Panc1 (cell line): ENCODE measurements at regions not wholly inside any gene's neighbourhood (a gene's known extent, or its start where the extent isn't known, plus 50 kb on each side); places are given as distances from the start of the nearest gene placed in this dataset.

Experiments used
- ATAC-seq: fragments of 200-7000 bp; cut with Tn5 transposase; 2 replicates; pipeline ENCODE4 v1.9.1; 2020; ENCODE audit warnings: mild to moderate bottlenecking, moderate library complexity
- BruUV-seq: library from RNA; stranded (reverse); fragments of 400-500 nt; replicated peaks from 2 replicates; lab custom pipeline; 2021; lab: Mats Ljungman, UMichigan
- CTCF ChIA-PET: fragments of 300-600 bp; sonication (Branson Sonifier 250); formaldehyde crosslinking; loops from one replicate; lab custom pipeline; 2022; ENCODE audit warnings: antibody characterized with exemption; lab: Charles Lee
- POLR2A ChIA-PET: fragments of 300-600 bp; sonication (Branson Sonifier 250); formaldehyde crosslinking; loops from one replicate; lab custom pipeline; 2022; ENCODE audit warnings: antibody characterized with exemption; lab: Charles Lee
- DNase-seq: peaks from one replicate; pipeline ENCODE4 v3.0.0-alpha.2; 2010; ENCODE audit warnings: low read depth, low spot score
- H3K27ac ChIP-seq: 2 replicates; pipeline ENCODE4 v1.5.1; 2011; ENCODE audit warnings: mild to moderate bottlenecking, low read length, inconsistent platforms
- H3K27me3 ChIP-seq: fragments of 200-500 bp; sonication (Bioruptor generic); 2 replicates; pipeline ENCODE4 v1.6.0; 2014; ENCODE audit warnings: low read length, inconsistent platforms; ENCODE audit not compliant: control insufficient read depth, insufficient read depth
- H3K36me3 ChIP-seq: fragments of 200-500 bp; sonication (Bioruptor generic); 2 replicates; pipeline ENCODE4 v1.5.1; 2014; ENCODE audit warnings: inconsistent platforms, mild to moderate bottlenecking, low read length, moderate library complexity; ENCODE audit not compliant: control insufficient read depth, insufficient read depth
- H3K4me1 ChIP-seq: 2 replicates; pipeline ENCODE4 v1.5.1; 2011; ENCODE audit warnings: inconsistent platforms, mild to moderate bottlenecking, low read length, moderate library complexity; ENCODE audit not compliant: control insufficient read depth, insufficient read depth
- H3K4me3 ChIP-seq, 2 experiments: 2 replicates each; pipeline ENCODE4 v1.5.1; 2011 to 2012; ENCODE audit warnings: low read depth in 2 of 2, low read length in 2 of 2, mild to moderate bottlenecking in 2 of 2, inconsistent platforms in 1 of 2, moderate library complexity in 1 of 2
- H3K9me3 ChIP-seq: fragments of 200-500 bp; sonication (Bioruptor generic); 2 replicates; pipeline ENCODE4 v1.5.1; 2014; ENCODE audit warnings: low read depth, mild to moderate bottlenecking, inconsistent platforms, low read length, moderate library complexity; ENCODE audit not compliant: control insufficient read depth, insufficient read depth
- POLR2AphosphoS5 ChIP-seq: IDR thresholded peaks from 2 replicates; pipeline ENCODE4 v1.6.1; 2012; ENCODE audit warnings: mild to moderate bottlenecking, low read depth, low read length, moderate library complexity
- TCF7L2 ChIP-seq: IDR thresholded peaks from 2 replicates; pipeline ENCODE4 v1.6.1; 2011; ENCODE audit warnings: mild to moderate bottlenecking, low read depth, low read length, inconsistent platforms
- in situ Hi-C: cut with HindIII; loops from 2 replicates; pipeline ENCODE4 v1.10.0; 2016; ENCODE audit warnings: low sequenced_read_pairs, low pct_unique_long_range_greater_than_20kb
- intact Hi-C: fragments of 100-400 bp; cut with micrococcal nuclease; formaldehyde crosslinking; loops from one replicate; pipeline ENCODE4 v1.10.0; 2022; ENCODE audit not compliant: unreplicated experiment
- TF ChIP-seq, protein P1 (sequence below), 2 experiments: IDR thresholded peaks; 2 replicates each; pipeline ENCODE4 v1.6.1; 2011 to 2012; ENCODE audit warnings: low read depth in 2 of 2, control low read depth in 1 of 2, low read length in 1 of 2, mild to moderate bottlenecking in 1 of 2, moderate library complexity in 1 of 2; ENCODE audit not compliant: insufficient read depth in 1 of 2
- TF ChIP-seq, protein P2 (sequence below): fragments of 450-650 bp; IDR thresholded peaks from 2 replicates; pipeline ENCODE4 v1.5.1; 2017; ENCODE audit warnings: mild to moderate bottlenecking

DNA sequence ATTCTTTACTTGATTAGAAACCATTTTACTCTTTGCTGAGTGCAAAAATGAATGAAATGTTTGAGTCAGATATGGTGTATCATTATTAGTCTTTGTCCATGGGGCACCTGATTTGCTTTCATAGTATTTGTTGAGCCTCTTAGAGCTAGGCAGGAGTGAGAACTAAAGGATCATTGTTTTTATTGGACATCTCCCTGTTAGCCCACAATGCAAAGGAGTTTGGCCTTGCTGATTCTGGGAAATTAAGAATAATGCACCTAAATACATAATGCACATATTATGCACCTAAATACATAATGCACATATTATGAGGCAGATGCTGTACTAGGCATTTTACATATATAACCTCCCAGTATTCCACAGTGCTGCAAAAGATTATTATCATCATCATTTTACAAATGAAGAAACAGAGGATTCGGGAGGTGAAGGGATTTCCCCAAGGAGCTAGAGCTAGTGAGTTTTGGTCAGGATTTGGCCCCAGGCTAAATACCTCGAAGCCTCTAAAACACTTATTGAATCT, 113.0 kb upstream of the LIFR start:
- TF ChIP-seq, protein P1, sequence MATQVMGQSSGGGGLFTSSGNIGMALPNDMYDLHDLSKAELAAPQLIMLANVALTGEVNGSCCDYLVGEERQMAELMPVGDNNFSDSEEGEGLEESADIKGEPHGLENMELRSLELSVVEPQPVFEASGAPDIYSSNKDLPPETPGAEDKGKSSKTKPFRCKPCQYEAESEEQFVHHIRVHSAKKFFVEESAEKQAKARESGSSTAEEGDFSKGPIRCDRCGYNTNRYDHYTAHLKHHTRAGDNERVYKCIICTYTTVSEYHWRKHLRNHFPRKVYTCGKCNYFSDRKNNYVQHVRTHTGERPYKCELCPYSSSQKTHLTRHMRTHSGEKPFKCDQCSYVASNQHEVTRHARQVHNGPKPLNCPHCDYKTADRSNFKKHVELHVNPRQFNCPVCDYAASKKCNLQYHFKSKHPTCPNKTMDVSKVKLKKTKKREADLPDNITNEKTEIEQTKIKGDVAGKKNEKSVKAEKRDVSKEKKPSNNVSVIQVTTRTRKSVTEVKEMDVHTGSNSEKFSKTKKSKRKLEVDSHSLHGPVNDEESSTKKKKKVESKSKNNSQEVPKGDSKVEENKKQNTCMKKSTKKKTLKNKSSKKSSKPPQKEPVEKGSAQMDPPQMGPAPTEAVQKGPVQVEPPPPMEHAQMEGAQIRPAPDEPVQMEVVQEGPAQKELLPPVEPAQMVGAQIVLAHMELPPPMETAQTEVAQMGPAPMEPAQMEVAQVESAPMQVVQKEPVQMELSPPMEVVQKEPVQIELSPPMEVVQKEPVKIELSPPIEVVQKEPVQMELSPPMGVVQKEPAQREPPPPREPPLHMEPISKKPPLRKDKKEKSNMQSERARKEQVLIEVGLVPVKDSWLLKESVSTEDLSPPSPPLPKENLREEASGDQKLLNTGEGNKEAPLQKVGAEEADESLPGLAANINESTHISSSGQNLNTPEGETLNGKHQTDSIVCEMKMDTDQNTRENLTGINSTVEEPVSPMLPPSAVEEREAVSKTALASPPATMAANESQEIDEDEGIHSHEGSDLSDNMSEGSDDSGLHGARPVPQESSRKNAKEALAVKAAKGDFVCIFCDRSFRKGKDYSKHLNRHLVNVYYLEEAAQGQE (IDR thresholded peaks at IDR 0.05; ENCODE audit: insufficient read depth in 1 of 2, low read depth in 2 of 2, low read length in 1 of 2): no peak
- H3K4me1 ChIP-seq: peaks cover 24% of the 10 kb centered on the region
- H3K36me3 ChIP-seq: no peaks in the 10 kb centered on the region
- H3K27me3 ChIP-seq: no peaks in the 10 kb centered on the region
- DNase-seq (no peak), ATAC-seq (no peak)
- in situ Hi-C loops: no loop called here
- peak overlapping the region; percentile 21; the same call in 1 of the 2 replicates for H3K27ac ChIP-seq
- no TSS peak for BruUV-seq
- no peaks in the 10 kb centered on the region for H3K9me3 ChIP-seq
- CTCF ChIA-PET: interaction anchor here (0.5 kb wide), 1 partner anchor 124 kb away, joined by 3 read pairs; no protein-coding TSS in a partner anchor
- POLR2A ChIA-PET: no interaction called here
- no peak overlapping the region for H3K4me3 ChIP-seq
- intact Hi-C loops: loop anchor here (10.0 kb wide), 1 partner anchor 115 kb away; the partner anchor contains the start of gene LIFR

DNA sequence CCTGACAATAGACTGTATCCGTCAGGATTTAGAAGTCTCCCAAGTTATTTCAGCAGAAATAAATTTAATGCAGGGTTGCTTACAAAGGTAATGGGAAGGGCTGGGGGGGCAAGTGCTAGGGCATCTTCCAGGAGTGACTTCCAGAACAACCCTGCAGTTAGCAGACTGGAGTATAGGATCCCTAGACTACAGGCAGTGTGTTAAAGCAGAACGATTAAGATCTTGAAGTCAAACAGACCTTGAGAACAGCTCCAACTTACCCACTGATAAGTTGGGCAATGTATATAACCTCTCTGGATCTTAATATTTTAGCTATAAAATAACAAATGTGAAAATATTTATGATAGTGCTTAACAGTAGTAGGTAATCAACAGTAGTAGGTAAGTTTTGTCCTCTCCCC, 113.6 kb upstream of the LIFR start:
- TF ChIP-seq POLR2AphosphoS5: no peak
- TF ChIP-seq, protein P1 (IDR thresholded peaks at IDR 0.05; ENCODE audit: insufficient read depth in 1 of 2, low read depth in 2 of 2, low read length in 1 of 2): no peak
- TF ChIP-seq, protein P2, sequence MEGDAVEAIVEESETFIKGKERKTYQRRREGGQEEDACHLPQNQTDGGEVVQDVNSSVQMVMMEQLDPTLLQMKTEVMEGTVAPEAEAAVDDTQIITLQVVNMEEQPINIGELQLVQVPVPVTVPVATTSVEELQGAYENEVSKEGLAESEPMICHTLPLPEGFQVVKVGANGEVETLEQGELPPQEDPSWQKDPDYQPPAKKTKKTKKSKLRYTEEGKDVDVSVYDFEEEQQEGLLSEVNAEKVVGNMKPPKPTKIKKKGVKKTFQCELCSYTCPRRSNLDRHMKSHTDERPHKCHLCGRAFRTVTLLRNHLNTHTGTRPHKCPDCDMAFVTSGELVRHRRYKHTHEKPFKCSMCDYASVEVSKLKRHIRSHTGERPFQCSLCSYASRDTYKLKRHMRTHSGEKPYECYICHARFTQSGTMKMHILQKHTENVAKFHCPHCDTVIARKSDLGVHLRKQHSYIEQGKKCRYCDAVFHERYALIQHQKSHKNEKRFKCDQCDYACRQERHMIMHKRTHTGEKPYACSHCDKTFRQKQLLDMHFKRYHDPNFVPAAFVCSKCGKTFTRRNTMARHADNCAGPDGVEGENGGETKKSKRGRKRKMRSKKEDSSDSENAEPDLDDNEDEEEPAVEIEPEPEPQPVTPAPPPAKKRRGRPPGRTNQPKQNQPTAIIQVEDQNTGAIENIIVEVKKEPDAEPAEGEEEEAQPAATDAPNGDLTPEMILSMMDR: no peak
- TF ChIP-seq TCF7L2: no peak
- no peaks in the 10 kb centered on the region for H3K36me3 ChIP-seq
- in situ Hi-C loops: no loop called here
- ChIA-PET CTCF (no interaction called here), POLR2A (no interaction called here)
- no peaks in the 10 kb centered on the region for H3K9me3 ChIP-seq
- H3K4me3 ChIP-seq: no peak overlapping the region
- H3K27ac ChIP-seq: peak overlapping the region; percentile 21; the same call in 1 of the 2 replicates
- no peaks in the 10 kb centered on the region for H3K27me3 ChIP-seq
- no peak for DNase-seq
- no peak for ATAC-seq
- intact Hi-C loops: no loop called here
- H3K4me1 ChIP-seq: peaks cover 24% of the 10 kb centered on the region
- no TSS peak for BruUV-seq
